Right lobe of liver (tissue), 6 donors: ENCODE measurements at regions not wholly inside any gene's neighbourhood (a gene's known extent, or its start where the extent isn't known, plus 50 kb on each side); places are given as distances from the start of the nearest gene placed in this dataset.

ENCODE experiments used
- ATAC-seq, 4 donors: fragments of 200-7000 bp; cut with Tn5 transposase; one replicate each; pipeline ENCODE4 v1.9.1; 2020; ENCODE audit warnings: mild to moderate bottlenecking in 4 of 4, moderate library complexity in 4 of 4
- DNase-seq, 3 donors: peaks; one replicate each; pipeline ENCODE4 v3.0.0-alpha.2; 2020
- H3K27ac ChIP-seq, 3 donors: fragments of 200-600 bp; one replicate each; pipeline ENCODE4 v1.8.0; 2022
- H3K27me3 ChIP-seq, 2 donors: fragments of 200-600 bp; one replicate each; pipeline ENCODE4 v1.8.0; 2022
- H3K36me3 ChIP-seq, 4 donors: fragments of 200-600 bp; sonication (generic) in 1 of 4; one replicate each; pipeline versions ENCODE4 v1.5.1 to v1.8.0; 2017 to 2022; ENCODE audit warnings: control low read depth in 1 of 4
- H3K4me1 ChIP-seq, 4 donors: fragments of 200-600 bp; sonication (generic) in 1 of 4; one replicate each; pipeline versions ENCODE4 v1.5.1 to v1.8.0; 2017 to 2022; ENCODE audit warnings: control low read depth in 1 of 4
- H3K4me3 ChIP-seq, 3 donors: fragments of 200-600 bp; one replicate each; pipeline ENCODE4 v1.8.0; 2022
- H3K9me3 ChIP-seq, 4 donors: fragments of 200-600 bp; sonication (generic) in 1 of 4; one replicate each; pipeline versions ENCODE4 v1.5.1 to v1.8.0; 2017 to 2022; ENCODE audit warnings: control low read depth in 1 of 4
- CTCF ChIP-seq, 4 donors: fragments of 200-600 bp in 3 of 4; fragments of 450-650 bp in 1 of 4; IDR thresholded peaks; one replicate each; pipeline versions ENCODE4 v1.5.1 to v1.8.0; 2016 to 2022; ENCODE audit warnings: antibody characterized with exemption in 4 of 4, mild to moderate bottlenecking in 2 of 4
- POLR2A ChIP-seq: fragments of 450-650 bp; IDR thresholded peaks from one replicate; pipeline ENCODE4 v1.6.1; 2017; ENCODE audit warnings: antibody characterized with exemption, mild to moderate bottlenecking
- WGBS: methylation state at CpG from one replicate; pipeline ENCODE4 v1.1.6; 2018; ENCODE audit warnings: low coverage, low lambda C conversion rate; ENCODE audit not compliant: insufficient coverage; ENCODE audit errors: missing lambda C conversion rate; 5-methylcytosine and 5-hydroxymethylcytosine counted together
- intact Hi-C, 2 donors: fragments of 100-400 bp; cut with DNase I; formaldehyde crosslinking; loops; one replicate each; pipeline versions ENCODE4 v1.11.2 to v1.14.1; 2022
- donor health status: DM: no; HTN: yes; CAD: no.
- donor health status: DM: no; HTN: no; CAD: no.
- donor health status: DM: no; HTN: no; CAD: no.
- donor health status: DM: no; HTN: yes; CAD: no.
- donor health status: DM: no; HTN: yes; CAD: no.

- no peak for DNase-seq
- WGBS, result 73% methylated on average over 5 of the region's 7 CpGs
- TF ChIP-seq CTCF (IDR thresholded peaks at IDR 0.05), result no peak
- TF ChIP-seq POLR2A, result no peak
- Histone ChIP-seq H3K36me3 (no peaks in the 10 kb centered on the region), H3K4me1 (no peaks in the 10 kb centered on the region), H3K9me3 (no peaks in the 10 kb centered on the region), H3K4me3 (no peak overlapping the region), H3K27ac (no peak overlapping the region), H3K27me3 (no peaks in the 10 kb centered on the region)
- intact Hi-C loops, result no loop called here
- no peak for ATAC-seq
Observed at GRCh38 chr7:156430109-156430508, 210.5 kb upstream of the RNF32 start.

DNA sequence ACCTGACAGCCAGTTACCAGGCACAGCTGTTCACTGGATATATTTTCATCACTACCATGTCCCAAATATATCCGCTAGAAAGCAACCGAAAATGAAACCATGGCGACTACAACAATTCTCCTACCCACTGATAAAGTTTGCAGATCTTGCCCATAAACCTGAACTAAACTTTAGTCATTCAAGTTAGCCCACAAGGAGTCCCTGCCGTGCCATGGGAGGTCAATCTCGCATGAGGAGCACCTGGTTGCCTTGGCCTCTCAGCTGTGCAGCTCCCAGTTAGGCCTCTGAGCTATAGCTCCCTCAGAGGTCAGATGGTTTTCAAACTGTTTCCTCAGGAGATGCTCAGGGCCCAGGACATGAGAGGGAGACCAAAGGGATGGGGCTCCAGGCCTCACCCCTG is 211.1 kb upstream of the RNF32 start:
- WGBS, result 85% methylated on average over 5 of the region's 5 CpGs
- H3K36me3 ChIP-seq, result no peaks in the 10 kb centered on the region
- no peaks in the 10 kb centered on the region for H3K4me1 ChIP-seq
- no peaks in the 10 kb centered on the region for H3K27me3 ChIP-seq
- H3K27ac ChIP-seq, result no peak overlapping the region
- intact Hi-C loops, result no loop called here
- DNase-seq, result no peak
- ATAC-seq, result no peak
- H3K4me3 ChIP-seq, result no peak overlapping the region
- TF ChIP-seq CTCF (IDR thresholded peaks at IDR 0.05), result no peak
- TF ChIP-seq POLR2A, result no peak
- no peaks in the 10 kb centered on the region for H3K9me3 ChIP-seq

DNA sequence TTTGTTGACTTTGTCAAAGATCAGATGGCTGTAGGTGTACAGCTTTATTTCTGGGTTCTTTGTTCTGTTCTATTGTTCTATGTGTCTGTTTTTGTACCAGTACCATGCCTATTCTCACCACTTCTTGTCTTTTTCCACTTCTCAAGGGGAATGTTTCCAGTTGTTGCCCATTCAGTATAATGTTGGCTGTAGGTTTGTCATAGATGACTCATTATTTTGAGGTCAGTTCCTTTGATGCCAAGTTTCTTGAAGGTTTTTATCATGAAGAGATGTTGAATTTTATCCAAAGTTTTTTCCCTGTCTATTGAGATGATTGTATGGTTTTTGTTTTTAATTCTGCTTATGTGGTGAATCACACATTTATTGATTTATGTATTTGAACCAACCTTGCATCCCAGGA is 216.7 kb upstream of the RNF32 start:
- no peak for DNase-seq
- no peak for TF ChIP-seq POLR2A
- no peak for TF ChIP-seq CTCF (IDR thresholded peaks at IDR 0.05)
- no peak for ATAC-seq
- Histone ChIP-seq H3K4me1 (no peaks in the 10 kb centered on the region), H3K9me3 (no peaks in the 10 kb centered on the region), H3K36me3 (no peaks in the 10 kb centered on the region), H3K27me3 (no peaks in the 10 kb centered on the region), H3K4me3 (no peak overlapping the region), H3K27ac (no peak overlapping the region)
- intact Hi-C loops, result no loop called here

- DNase-seq, result no peak
- Histone ChIP-seq H3K36me3 (no peaks in the 10 kb centered on the region), H3K27ac (no peak overlapping the region), H3K4me1 (no peaks in the 10 kb centered on the region), H3K27me3 (no peaks in the 10 kb centered on the region), H3K4me3 (no peak overlapping the region), H3K9me3 (no peaks in the 10 kb centered on the region)
- 67% methylated on average over 1 of the region's 1 CpG for WGBS
- no peak for ATAC-seq
- intact Hi-C loops, result no loop called here
- TF ChIP-seq CTCF (IDR thresholded peaks at IDR 0.05), result no peak
Observed at GRCh38 chr7:156420496-156420895, 220.1 kb upstream of the RNF32 start.

DNA sequence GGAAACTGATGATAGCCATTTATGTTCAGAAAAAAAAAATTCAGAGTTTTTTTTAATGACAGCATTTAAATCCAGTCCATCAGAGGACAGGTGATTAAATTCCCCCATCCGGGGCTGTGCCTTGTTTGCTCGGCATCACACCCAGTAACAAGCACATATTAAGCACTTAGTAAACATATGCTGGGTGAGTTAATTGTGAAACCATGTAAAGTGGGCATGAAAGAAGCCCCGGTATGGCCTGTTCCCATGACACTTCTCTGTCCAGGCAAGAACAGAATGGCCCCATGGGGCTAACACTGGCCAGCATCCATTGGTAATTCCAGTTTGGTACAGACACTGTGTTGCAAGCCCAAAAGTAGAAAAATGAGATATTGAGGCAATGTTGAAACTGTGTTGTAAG is 220.8 kb upstream of the RNF32 start:
- H3K27ac ChIP-seq, result no peak overlapping the region
- DNase-seq (no peak), ATAC-seq (no peak)
- H3K9me3 ChIP-seq, result no peaks in the 10 kb centered on the region
- H3K36me3 ChIP-seq, result no peaks in the 10 kb centered on the region
- intact Hi-C loops, result no loop called here
- WGBS, result 79% methylated on average over 3 of the region's 3 CpGs
- no peaks in the 10 kb centered on the region for H3K27me3 ChIP-seq
- no peaks in the 10 kb centered on the region for H3K4me1 ChIP-seq
- H3K4me3 ChIP-seq, result no peak overlapping the region
- TF ChIP-seq CTCF (IDR thresholded peaks at IDR 0.05), result no peak
